Stimulated activated CD8-positive, alpha-beta memory T cell treated with anti-CD3 and anti-CD28 coated beads, Interleukin-12 subunit alpha, Interleukin-12 subunit beta, amount 100 ng/mL, for 4 hours (primary cell): ENCODE measurements at regions not wholly inside any gene's neighbourhood (a gene's known extent, or its start where the extent isn't known, plus 50 kb on each side); places are given as distances from the start of the nearest gene placed in this dataset.
"Not testable (repeated sequence)": the region's sequence is repeated elsewhere in the genome, so short reads cannot be mapped to it uniquely, and the experiment has no call there.

ENCODE experiments used
- DNase-seq: peaks from one replicate; pipeline ENCODE4 v3.0.0-alpha.2; 2020; ENCODE audit warnings: low read depth

GRCh38 chr10:9297580-9297979, 1243.1 kb downstream of the GATA3 start:
- no peak for DNase-seq

- DNase-seq, result no peak
Measured at GRCh38 chr10:9299966-9300365, 1245.5 kb downstream of the GATA3 start.

GRCh38 chr10:9301148-9301547, 1246.7 kb downstream of the GATA3 start:
- no peak for DNase-seq

- DNase-seq, result no peak
Measured at GRCh38 chr10:9301554-9301953, 1247.1 kb downstream of the GATA3 start.

GRCh38 chr10:9302140-9302746, 1247.8 kb downstream of the GATA3 start:
- DNase-seq, result no peak

GRCh38 chr10:9305018-9305655, 1250.6 kb downstream of the GATA3 start:
- DNase-seq, result no peak

- DNase-seq, result no peak
Measured at GRCh38 chr10:9311702-9312499, 1257.4 kb downstream of the GATA3 start.

- DNase-seq, result no peak
Measured at GRCh38 chr10:9315292-9315691, 1260.8 kb downstream of the GATA3 start.

GRCh38 chr10:9331583-9332008, 1277.1 kb downstream of the GATA3 start:
- DNase-seq, result no peak

- no peak for DNase-seq
Measured at GRCh38 chr10:9334270-9334669, 1279.8 kb downstream of the GATA3 start.

- no peak for DNase-seq
Measured at GRCh38 chr10:9339716-9340115, 1285.2 kb downstream of the GATA3 start.

- DNase-seq, result no peak
Measured at GRCh38 chr10:9342885-9343570, 1288.5 kb downstream of the GATA3 start.

- DNase-seq, result not testable (repeated sequence)
Measured at GRCh38 chr10:9347933-9348332, 1293.4 kb downstream of the GATA3 start.

GRCh38 chr10:9357471-9357870, 1303.0 kb downstream of the GATA3 start:
- no peak for DNase-seq

GRCh38 chr10:9362721-9363120, 1308.2 kb downstream of the GATA3 start:
- DNase-seq, result no peak

- DNase-seq, result no peak
Measured at GRCh38 chr10:9379183-9379582, 1324.7 kb downstream of the GATA3 start.

- DNase-seq, result no peak
Measured at GRCh38 chr10:9381733-9382532, 1327.4 kb downstream of the GATA3 start.

GRCh38 chr10:9382533-9382866, 1328.0 kb downstream of the GATA3 start:
- DNase-seq, result no peak

- DNase-seq, result no peak
Measured at GRCh38 chr10:9390516-9390915, 1336.0 kb downstream of the GATA3 start.

GRCh38 chr10:9399275-9399983, 1344.9 kb downstream of the GATA3 start:
- DNase-seq, result no peak

- DNase-seq, result not testable (repeated sequence)
Measured at GRCh38 chr10:9402067-9402466, 1347.6 kb downstream of the GATA3 start.
